A549 (cell line): ENCODE measurements at regions not wholly inside any gene's neighbourhood (a gene's known extent, or its start where the extent isn't known, plus 50 kb on each side); places are given as distances from the start of the nearest gene placed in this dataset.

ENCODE experiments used
- ATAC-seq, 2 experiments: fragments of 200-7000 bp in 1 of 2; fragments of >200 bp in 1 of 2; cut with Nextera tagmentation in 1 of 2; cut with Tn5 transposase in 1 of 2; 3 replicates each; pipeline versions ENCODE4 v1.8.0 to v1.9.1; 2018 to 2020; ENCODE audit warnings: mild to moderate bottlenecking in 1 of 2, moderate library complexity in 1 of 2
- CTCF ChIA-PET: fragments of 300-600 bp; sonication (Branson Sonifier 250); formaldehyde crosslinking; extraction: SDS; loops from one replicate; lab custom pipeline; 2021; ENCODE audit warnings: antibody characterized with exemption, inconsistent platforms; lab: Yijun Ruan, JAX
- POLR2A ChIA-PET: fragments of 350-600 bp; formaldehyde crosslinking; extraction: SDS; loops from one replicate; lab custom pipeline; 2021; ENCODE audit warnings: antibody characterized with exemption, inconsistent platforms; lab: Yijun Ruan, JAX
- DNase-seq, 2 experiments: peaks; one replicate each; pipeline versions ENCODE4 v3.0.0 to v3.0.0-alpha.2; 2011 to 2016; ENCODE audit warnings: low read depth in 1 of 2, low spot score in 1 of 2
- FAIRE-seq: peaks from 2 replicates; lab custom pipeline; 2011; peaks lifted over from hg19 to GRCh38; lab: Jason Lieb, UNC
- H3K27ac ChIP-seq, 2 experiments: fragments of >200 bp; sonication (Bioruptor Twin); formaldehyde crosslinking; 3 replicates each; pipeline ENCODE4 v1.5.1; 2016 to 2017
- H3K4me1 ChIP-seq: fragments of >200 bp; sonication (Bioruptor Twin); formaldehyde crosslinking; 3 replicates; pipeline ENCODE4 v1.6.1; 2016
- H3K4me2 ChIP-seq: fragments of >200 bp; sonication (Bioruptor Twin); formaldehyde crosslinking; 3 replicates; pipeline ENCODE4 v1.6.1; 2016
- H3K4me3 ChIP-seq: fragments of >200 bp; sonication (Bioruptor Twin); formaldehyde crosslinking; 3 replicates; pipeline ENCODE4 v1.5.1; 2016
- H3K9me3 ChIP-seq: fragments of >200 bp; sonication (Bioruptor Twin); formaldehyde crosslinking; 3 replicates; pipeline ENCODE4 v1.6.1; 2016
- BCL3 ChIP-seq: fragments of >200 bp; sonication (Bioruptor Twin); formaldehyde crosslinking; IDR thresholded peaks from 3 replicates; pipeline ENCODE4 v1.6.1; 2016
- EHMT2 ChIP-seq: fragments of 200-600 bp; sonication (generic); IDR thresholded peaks from 2 replicates; pipeline ENCODE4 v1.6.1; 2016; ENCODE audit warnings: antibody characterized with exemption, low read depth, mild to moderate bottlenecking, moderate library complexity
- ELK1 ChIP-seq: fragments of 150-350 bp; IDR thresholded peaks from 2 replicates; pipeline ENCODE4 v1.6.1; 2014; ENCODE audit warnings: low read depth, mild to moderate bottlenecking, low read length
- EP300 ChIP-seq, 2 experiments: fragments of >200 bp; sonication (Bioruptor Twin); formaldehyde crosslinking; IDR thresholded peaks; 2 replicates in 1 of 2; 3 replicates in 1 of 2; pipeline ENCODE4 v1.6.1; 2016 to 2017
- GATA3 ChIP-seq: IDR thresholded peaks from 2 replicates; pipeline ENCODE4 v1.6.1; 2012; ENCODE audit warnings: borderline replicate concordance
- HDAC2 ChIP-seq: fragments of 200-600 bp; sonication (generic); IDR thresholded peaks from 2 replicates; pipeline ENCODE4 v1.6.1; 2016
- HES2 ChIP-seq: fragments of >200 bp; sonication (Bioruptor Twin); formaldehyde crosslinking; IDR thresholded peaks from 2 replicates; pipeline ENCODE4 v1.6.1; 2016
- HEYL ChIP-seq: fragments of 250-450 bp; sonication (Bioruptor Pico); IDR thresholded peaks from 2 replicates; pipeline ENCODE4 v1.8.0; 2021; ENCODE audit warnings: mild to moderate bottlenecking, moderate library complexity
- JUN ChIP-seq, 2 experiments: fragments of >200 bp; sonication (Bioruptor Twin); formaldehyde crosslinking; IDR thresholded peaks; 2 replicates in 1 of 2; 3 replicates in 1 of 2; pipeline ENCODE4 v1.6.1; 2016 to 2017
- KDM1A ChIP-seq: fragments of 200-600 bp; sonication (generic); IDR thresholded peaks from 2 replicates; pipeline ENCODE4 v1.6.1; 2016; ENCODE audit warnings: low read depth, mild to moderate bottlenecking
- MAFK ChIP-seq: fragments of 450-650 bp; IDR thresholded peaks from 2 replicates; pipeline ENCODE4 v1.6.1; 2014; ENCODE audit not compliant: partially characterized antibody
- MAZ ChIP-seq: fragments of 150-350 bp; IDR thresholded peaks from 2 replicates; pipeline ENCODE4 v1.6.1; 2014; ENCODE audit warnings: antibody characterized with exemption, low read depth, low read length, borderline replicate concordance
- MYC ChIP-seq: IDR thresholded peaks from 2 replicates; pipeline ENCODE4 v1.6.1; 2012; ENCODE audit warnings: mild to moderate bottlenecking, inconsistent platforms, low read length, improper control_type of control experiment, borderline replicate concordance
- NR3C1 ChIP-seq: fragments of >200 bp; sonication (Bioruptor Twin); formaldehyde crosslinking; IDR thresholded peaks from 3 replicates; pipeline ENCODE4 v1.6.1; 2017
- PBX3 ChIP-seq: IDR thresholded peaks from 2 replicates; pipeline ENCODE4 v1.6.1; 2012
- POLR2AphosphoS2 ChIP-seq: conservative IDR thresholded peaks from 2 replicates; pipeline ENCODE4 v1.6.1; 2012; ENCODE audit warnings: low read length, improper control_type of control experiment, inconsistent platforms
- REST ChIP-seq: fragments of 200-600 bp; sonication (generic); IDR thresholded peaks from 2 replicates; pipeline ENCODE4 v1.6.1; 2016; ENCODE audit warnings: antibody characterized with exemption, mild to moderate bottlenecking, moderate library complexity
- USF2 ChIP-seq: fragments of 450-650 bp; IDR thresholded peaks from 2 replicates; pipeline ENCODE4 v1.6.1; 2014; ENCODE audit warnings: antibody characterized with exemption
- ZC3H11A ChIP-seq: fragments of 450-650 bp; IDR thresholded peaks from 2 replicates; pipeline ENCODE4 v1.6.1; 2014; ENCODE audit warnings: antibody characterized with exemption, mild to moderate bottlenecking
- ZFP36 ChIP-seq: fragments of 450-650 bp; IDR thresholded peaks from 2 replicates; pipeline ENCODE4 v1.6.1; 2014; ENCODE audit warnings: borderline replicate concordance; ENCODE audit not compliant: partially characterized antibody
- WGBS: methylation state at CpG from one replicate; pipeline ENCODE4 v1.1.6; 2017; ENCODE audit errors: missing lambda C conversion rate; 5-methylcytosine and 5-hydroxymethylcytosine counted together

GRCh38 chr17:74053712-74054078 is 149.8 kb upstream of the RPL38 start:
- POLR2A ChIA-PET: no interaction called here
- TF ChIP-seq PBX3: no peak
- TF ChIP-seq HEYL (CRISPR knock-in tag): no peak
- no peak for TF ChIP-seq POLR2AphosphoS2
- TF ChIP-seq EP300 (IDR thresholded peaks at IDR 0.05): no peak
- TF ChIP-seq ZFP36: no peak
- no peak for TF ChIP-seq JUN (IDR thresholded peaks at IDR 0.05)
- no peak for TF ChIP-seq HES2
- TF ChIP-seq HDAC2: no peak
- Histone ChIP-seq H3K4me1 (no peaks in the 10 kb centered on the region), H3K4me2 (no peak overlapping the region), H3K4me3 (no peak overlapping the region), H3K27ac (no peak overlapping the region), H3K9me3 (0 out of 3 replicates have a peak, but pooled peaks cover 5% of the 10 kb centered on the region)
- no peak for ATAC-seq
- no peak for FAIRE-seq
- CTCF ChIA-PET: interaction anchor here (0.6 to 2.9 kb wide), 3 partner anchors 9 to 1497 kb away, joined by 3 to 9 read pairs (median 3); no protein-coding TSS in a partner anchor
- no peak for DNase-seq
- 27% methylated on average over 8 of the region's 8 CpGs for WGBS

GRCh38 chr17:74054249-74054648 is 149.2 kb upstream of the RPL38 start:
- CTCF ChIA-PET: interaction anchor here (0.9 to 2.9 kb wide), 2 partner anchors 9 to 396 kb away, joined by 3 to 9 read pairs; no protein-coding TSS in a partner anchor
- H3K4me3 ChIP-seq: no peak overlapping the region
- FAIRE-seq (no peak), ATAC-seq (no peak), DNase-seq (no peak)
- no peaks in the 10 kb centered on the region for H3K4me1 ChIP-seq
- no peak for TF ChIP-seq KDM1A
- TF ChIP-seq MAFK: peak; percentile 47
- no peak for TF ChIP-seq EHMT2
- no peak for TF ChIP-seq BCL3
- no peak for TF ChIP-seq USF2
- TF ChIP-seq ELK1: no peak
- 18% methylated on average over 4 of the region's 4 CpGs for WGBS
- 0 out of 3 replicates have a peak, but pooled peaks cover 5% of the 10 kb centered on the region for H3K9me3 ChIP-seq
- H3K4me2 ChIP-seq: no peak overlapping the region
- POLR2A ChIA-PET: no interaction called here
- no peak overlapping the region for H3K27ac ChIP-seq

GRCh38 chr17:74055508-74056160 is 147.8 kb upstream of the RPL38 start:
- no peaks in the 10 kb centered on the region for H3K4me1 ChIP-seq
- TF ChIP-seq MYC: no peak
- no peak for TF ChIP-seq GATA3
- no peak for TF ChIP-seq ZC3H11A
- TF ChIP-seq NR3C1: no peak
- TF ChIP-seq MAZ: no peak
- TF ChIP-seq REST: no peak
- TF ChIP-seq, all 56 proteins: peak for 0
- DNase-seq: no peak
- Histone ChIP-seq H3K4me2 (no peak overlapping the region), H3K9me3 (0 out of 3 replicates have a peak, but pooled peaks cover 5% of the 10 kb centered on the region), H3K4me3 (no peak overlapping the region), H3K27ac (no peak overlapping the region)
- CTCF ChIA-PET: interaction anchor here (1.0 to 1.3 kb wide), 2 partner anchors 10 to 14 kb away, joined by 3 to 4 read pairs; no protein-coding TSS in a partner anchor
- FAIRE-seq: no peak
- WGBS: 15% methylated on average over 11 of the region's 11 CpGs
- ATAC-seq: no peak
- POLR2A ChIA-PET: no interaction called here
